ENCODE measurements at regions not wholly inside any gene's neighbourhood (a gene's known extent, or its start where the extent isn't known, plus 50 kb on each side); places are given as distances from the start of the nearest gene placed in this dataset.
"Not testable (repeated sequence)": the region's sequence is repeated elsewhere in the genome, so short reads cannot be mapped to it uniquely, and the experiment has no call there.

- DNase-seq = no peak
Observed at GRCh38 chr2:35931115-35931514, 424.5 kb upstream of the CRIM1 start.

DNA sequence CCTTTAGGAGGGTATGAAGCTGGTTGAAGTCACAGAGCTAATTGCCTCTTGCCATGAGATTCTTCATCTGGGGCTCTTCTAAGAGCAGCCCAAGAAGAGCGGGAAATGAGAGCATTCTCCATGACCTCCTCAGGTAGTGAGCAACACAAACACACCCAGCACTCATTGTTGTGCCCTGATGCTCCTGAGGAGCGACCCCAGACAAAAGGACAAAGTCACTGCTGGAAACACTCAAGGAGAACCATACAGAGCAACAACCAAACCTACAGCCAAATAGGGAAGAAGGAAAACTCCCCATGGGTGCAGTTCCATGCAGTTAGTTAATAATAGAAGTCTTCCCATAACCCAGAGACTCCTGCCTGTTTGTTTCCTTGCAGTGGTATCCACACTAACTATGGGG, 426.0 kb upstream of the CRIM1 start:
- DNase-seq = no peak

GRCh38 chr2:35920061-35920460, 435.5 kb upstream of the CRIM1 start:
- no peak for DNase-seq

DNA sequence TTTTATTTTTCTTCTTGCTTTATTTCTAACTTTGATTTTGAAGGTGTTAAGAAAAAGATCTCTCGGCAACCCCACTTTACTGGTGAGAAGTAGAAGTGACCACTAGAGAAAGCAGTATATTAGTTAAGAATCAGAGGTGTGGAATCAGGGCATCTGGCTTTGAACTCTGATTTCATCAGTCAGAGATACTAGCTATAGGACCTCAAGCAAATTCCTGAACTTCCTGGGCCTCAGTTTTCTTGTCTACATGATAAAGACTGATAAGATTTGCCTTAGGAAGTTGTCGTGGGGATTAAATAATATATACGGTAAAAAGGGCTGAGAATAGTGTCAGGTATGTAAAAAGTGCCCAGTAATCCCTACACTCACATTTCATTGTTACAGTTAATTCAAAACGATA, 440.3 kb upstream of the CRIM1 start:
- no peak for DNase-seq

DNA sequence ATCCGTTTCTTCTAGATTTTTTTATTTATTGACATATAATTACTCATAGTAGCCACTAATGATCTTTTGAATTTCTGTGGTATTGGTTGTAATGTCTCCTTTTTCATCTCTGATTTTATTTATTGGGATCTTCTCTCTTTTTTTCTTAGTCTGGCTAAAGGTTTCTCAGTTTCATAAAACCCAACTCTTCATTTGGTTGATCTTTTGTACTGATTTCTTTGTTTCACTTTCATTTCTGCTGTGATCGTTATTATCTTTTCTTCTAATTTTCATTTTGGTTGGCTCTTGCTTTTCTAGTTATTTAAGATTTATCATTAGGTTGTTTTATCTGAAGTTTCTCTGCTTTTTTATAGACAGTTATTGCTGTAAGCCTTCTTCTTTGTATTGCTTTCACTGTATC, 463.6 kb upstream of the CRIM1 start:
- no peak for DNase-seq

DNA sequence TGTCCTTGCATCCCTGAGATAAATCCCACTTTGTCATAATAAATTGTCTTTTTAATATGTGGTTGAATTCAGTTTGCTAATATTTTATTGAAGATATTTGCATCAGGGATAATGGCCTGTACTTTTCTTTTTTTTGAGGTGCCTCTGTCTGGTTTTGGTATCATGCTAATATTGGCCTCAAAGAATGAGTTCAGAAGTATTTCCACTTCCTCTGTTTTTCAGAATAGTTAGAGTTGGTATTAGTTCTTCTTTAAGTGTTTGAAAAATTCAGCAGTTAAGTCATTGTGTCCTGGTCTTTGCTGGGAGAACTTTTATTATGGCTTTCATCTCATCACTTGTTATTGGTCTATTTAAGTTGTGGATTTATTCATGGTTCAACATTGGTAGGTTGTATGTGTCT, 464.1 kb upstream of the CRIM1 start:
- no peak for DNase-seq

- no peak for DNase-seq
Observed at GRCh38 chr2:35887146-35887545, 468.4 kb upstream of the CRIM1 start.

GRCh38 chr2:35873921-35874320, 481.7 kb upstream of the CRIM1 start:
- peak in 1 of 3 donors; percentile 2 for DNase-seq

GRCh38 chr2:35871672-35872071, 483.9 kb upstream of the CRIM1 start:
- DNase-seq = no peak

GRCh38 chr2:35870713-35871112, 484.9 kb upstream of the CRIM1 start:
- DNase-seq = no peak

DNA sequence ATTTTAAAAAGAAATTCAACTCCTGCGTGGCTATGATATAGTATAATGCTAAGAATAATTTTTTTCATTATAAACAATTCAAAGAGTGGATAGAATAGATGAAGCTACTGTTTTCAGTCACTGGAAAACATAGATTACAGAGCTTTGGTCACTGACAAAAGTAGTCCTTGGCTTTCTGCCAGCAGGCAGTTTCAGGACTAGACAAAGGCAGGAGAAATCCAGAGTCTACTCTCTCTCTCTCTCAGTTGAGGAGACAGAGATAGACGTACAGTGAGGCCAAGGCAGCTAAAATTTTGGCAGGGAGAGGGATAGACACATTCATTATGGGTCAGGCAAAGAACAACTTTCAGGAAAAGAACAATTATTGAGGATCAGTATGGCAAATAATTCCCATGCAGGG, 491.4 kb upstream of the CRIM1 start:
- no peak for DNase-seq

DNA sequence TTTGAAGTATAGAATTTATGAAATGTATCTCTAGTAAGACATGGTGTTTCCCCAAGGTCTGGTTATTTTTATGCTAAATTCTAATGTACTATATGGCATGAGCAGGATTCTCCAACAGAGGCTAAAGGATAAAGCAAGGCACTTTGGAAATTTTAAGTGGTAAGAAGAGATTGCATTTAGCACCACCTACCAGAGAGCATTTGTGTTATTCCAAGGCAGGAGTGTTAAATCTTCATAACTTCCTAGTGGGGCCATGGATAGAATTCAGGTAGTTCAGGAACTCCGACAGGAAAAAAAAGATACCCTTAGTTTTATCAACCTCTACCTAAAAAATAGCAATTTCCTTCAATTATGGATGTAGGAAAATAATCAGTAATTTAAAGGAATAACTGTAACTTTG, 497.4 kb upstream of the CRIM1 start:
- no peak for DNase-seq

DNA sequence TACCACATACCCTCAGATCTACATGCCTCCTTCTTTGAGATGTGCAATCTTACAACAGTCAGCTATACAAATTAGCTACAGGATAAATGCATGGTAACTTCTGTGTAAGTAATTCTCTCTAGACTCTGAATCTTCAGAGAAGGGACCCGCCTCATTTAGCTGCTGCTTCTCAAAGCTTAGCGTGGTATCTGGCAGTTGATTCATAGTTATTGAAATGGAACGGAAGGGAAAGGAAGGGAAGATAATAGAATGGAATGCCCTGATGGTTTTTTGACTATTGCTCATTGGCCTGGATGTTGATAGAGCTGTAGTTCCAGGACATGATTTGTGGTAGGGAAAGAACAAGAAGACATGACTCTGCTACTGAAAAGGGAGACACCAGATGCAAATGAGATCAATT, 498.1 kb upstream of the CRIM1 start:
- DNase-seq = no peak

DNA sequence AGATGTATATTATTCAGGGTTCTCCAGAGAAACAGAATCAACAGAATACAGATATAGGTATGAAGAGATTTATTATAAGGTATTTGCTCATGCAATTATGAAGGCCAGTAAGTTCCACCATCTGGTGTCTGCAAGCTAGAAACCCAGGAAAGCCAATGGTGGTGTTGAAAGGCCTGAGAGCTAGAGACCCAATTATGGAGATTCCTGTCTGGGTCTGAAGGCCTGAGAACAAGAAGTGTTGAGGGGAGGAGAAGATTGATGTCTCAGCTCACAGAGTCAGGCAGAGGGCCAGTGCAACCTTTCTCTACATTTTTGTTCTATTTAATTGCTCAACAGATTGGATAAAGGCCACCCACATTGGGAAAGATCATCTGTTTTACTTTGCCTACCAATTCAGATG, 524.2 kb upstream of the CRIM1 start:
- DNase-seq = no peak

GRCh38 chr2:35830833-35831232, 524.7 kb upstream of the CRIM1 start:
- no peak for DNase-seq

- DNase-seq = no peak
Observed at GRCh38 chr2:35827086-35827485, 528.5 kb upstream of the CRIM1 start.

- DNase-seq = no peak
Observed at GRCh38 chr2:35822716-35823115, 532.9 kb upstream of the CRIM1 start.

DNA sequence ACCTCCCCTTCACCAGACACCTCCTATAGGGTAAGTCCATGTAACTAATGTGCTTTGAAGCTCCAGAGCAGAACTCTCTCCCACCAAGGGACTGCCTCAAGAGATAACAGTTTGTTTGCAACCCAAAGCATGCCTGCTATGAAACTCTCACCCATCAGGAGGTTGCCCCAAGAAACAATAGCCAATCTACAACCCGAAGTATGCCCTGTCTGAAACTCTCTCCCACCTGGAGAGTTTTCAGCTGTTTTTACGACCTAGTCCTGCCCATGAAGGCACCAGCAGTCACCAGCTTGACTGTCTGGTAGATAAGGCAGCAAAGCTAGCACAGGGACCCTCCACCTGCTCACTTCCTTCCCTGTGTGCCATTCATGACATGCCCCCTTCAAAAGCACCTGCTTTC, 533.9 kb upstream of the CRIM1 start:
- DNase-seq = no peak

DNA sequence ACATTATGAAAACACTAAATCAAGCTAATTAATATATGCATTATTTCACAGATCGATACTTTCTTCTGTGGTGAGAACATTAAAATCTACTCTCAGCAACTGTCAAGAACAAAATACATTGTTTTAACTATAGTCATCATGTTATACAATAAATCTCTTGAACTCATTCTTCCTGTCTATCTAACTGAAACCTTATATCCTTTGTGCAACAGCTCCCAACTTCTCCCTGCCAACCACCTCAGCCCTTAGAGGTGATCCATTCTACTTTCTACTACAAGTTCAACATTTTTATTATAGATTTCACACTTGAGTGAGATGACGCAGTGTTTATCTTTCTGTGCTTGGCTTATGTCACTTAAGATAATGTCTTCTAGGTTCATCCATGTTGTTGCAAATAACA, 535.2 kb upstream of the CRIM1 start:
- DNase-seq = no peak

DNA sequence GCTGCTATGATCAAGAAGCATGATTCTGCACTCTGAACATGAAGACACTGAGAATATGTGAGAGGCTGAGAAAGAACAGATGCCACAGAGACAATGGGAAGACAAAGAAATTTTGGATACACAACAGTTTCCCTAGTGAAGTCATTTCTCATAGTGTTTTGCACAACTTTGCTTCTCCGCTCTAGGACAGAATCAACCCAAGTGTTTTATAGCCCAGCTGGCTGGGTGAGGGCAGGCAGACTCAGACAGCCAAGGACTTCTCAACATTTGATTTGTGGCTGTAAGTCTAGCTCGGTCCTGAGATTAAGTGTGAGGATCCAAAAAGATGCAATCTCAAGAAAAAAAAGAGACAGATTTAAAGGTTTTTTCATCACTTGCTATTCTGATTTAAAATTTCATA, 536.5 kb upstream of the CRIM1 start:
- no peak for DNase-seq

- DNase-seq = not testable (repeated sequence)
Observed at GRCh38 chr2:35818359-35818758, 537.2 kb upstream of the CRIM1 start.

- DNase-seq = not testable (repeated sequence)
Observed at GRCh38 chr2:35814597-35814996, 541.0 kb upstream of the CRIM1 start.

- DNase-seq = no peak
Observed at GRCh38 chr2:35803126-35803525, 552.5 kb upstream of the CRIM1 start.

DNA sequence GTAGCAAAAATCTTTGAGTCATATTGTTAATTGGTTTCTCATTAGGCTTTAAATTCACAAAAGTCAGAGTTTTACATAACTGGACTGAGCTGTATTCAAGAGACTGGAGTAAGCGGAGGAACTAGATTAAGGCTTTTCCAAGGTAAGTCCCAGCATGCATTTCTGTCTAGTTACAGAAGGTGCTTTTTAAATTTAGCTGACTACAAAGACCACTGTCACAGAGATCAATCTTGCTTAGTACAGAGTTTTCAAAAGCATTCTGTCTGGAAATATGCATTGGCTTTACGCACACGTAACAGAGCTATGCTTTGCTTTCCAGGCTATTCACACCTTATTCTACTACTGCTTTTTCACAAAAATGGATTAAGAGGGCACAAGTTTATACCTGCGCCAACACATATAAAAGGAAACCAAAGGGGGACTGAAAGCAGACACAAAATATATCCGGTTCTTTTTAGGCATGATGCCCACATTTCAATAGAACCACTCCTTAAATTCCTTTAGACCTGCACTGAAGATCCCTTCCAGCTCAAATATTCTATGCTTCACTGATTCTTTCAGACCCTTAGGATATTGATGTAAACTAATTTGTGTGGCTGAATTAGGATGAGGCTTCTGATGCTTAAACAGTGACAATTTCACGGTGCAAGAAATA, 560.7 kb upstream of the CRIM1 start:
- DNase-seq = no peak

DNA sequence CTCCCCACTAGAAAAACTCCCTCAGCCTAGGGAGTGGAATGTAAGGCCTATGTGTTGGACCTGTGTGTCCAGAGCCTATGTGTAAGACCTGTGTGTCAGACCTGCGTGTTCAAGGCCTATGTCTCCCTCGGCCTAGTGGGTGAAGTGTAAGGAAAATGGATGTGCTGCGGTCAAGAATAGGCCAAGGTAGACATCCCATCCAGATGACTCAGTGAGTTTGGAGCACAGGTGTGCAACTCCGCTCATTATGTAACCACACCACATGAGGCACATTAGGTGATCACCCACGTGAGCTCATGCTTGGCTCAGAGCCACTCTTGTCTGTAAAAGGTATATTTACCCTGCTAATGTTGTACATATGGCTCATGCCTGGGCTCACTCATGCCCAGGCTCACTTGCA, 565.3 kb upstream of the CRIM1 start:
- no peak for DNase-seq

GRCh38 chr2:35788543-35788942, 567.0 kb upstream of the CRIM1 start:
- no peak for DNase-seq
